ENCODE measurements at regions not wholly inside any gene's neighbourhood (a gene's known extent, or its start where the extent isn't known, plus 50 kb on each side); places are given as distances from the start of the nearest gene placed in this dataset.

- POLR2A ChIA-PET (ENCODE audit: low non-redundant PET) = no interaction called here
- DNase-seq (ENCODE audit: low spot score) = no peak
- no peak overlapping the region for H3K27ac ChIP-seq
- CTCF ChIA-PET = interaction anchor here (0.6 kb wide), 1 partner anchor 213 kb away, joined by 3 read pairs; no protein-coding TSS in a partner anchor
- no peak for TF ChIP-seq CTCF (conservative IDR thresholded peaks at IDR 0.05; ENCODE audit: low read depth)
These were observed 228.1 kb downstream of the PRL start for GRCh38 chr6:22068561-22069305.

DNA sequence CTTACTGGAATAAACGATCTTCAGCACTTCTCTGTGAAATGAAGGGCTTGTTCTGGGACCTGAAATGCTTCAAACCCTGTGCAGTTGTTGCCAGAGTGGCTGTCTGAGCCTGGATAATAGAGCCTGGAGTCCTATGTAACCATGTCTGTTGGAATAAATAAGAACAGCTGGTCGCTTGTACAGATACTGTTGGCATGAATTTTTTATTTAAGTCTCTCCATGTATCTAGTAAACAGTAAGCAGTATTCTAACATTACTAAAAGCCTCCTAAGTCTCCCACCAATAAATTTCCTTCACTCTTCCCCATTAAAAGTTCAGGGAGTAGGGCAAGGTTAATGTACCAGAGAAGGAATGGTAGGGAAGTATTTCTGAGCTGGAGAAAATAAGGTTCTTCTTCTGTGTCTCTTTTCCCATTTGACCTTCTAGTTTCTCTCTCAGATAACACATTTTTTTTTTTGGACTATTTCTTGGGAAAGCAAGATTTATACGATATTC lies 227.5 kb downstream of the PRL start:
- ChIA-PET POLR2A (ENCODE audit: low non-redundant PET) (no interaction called here), CTCF (no interaction called here)
- no peak for TF ChIP-seq CTCF (conservative IDR thresholded peaks at IDR 0.05; ENCODE audit: low read depth)
- no peak for DNase-seq (ENCODE audit: low spot score)
- H3K27ac ChIP-seq = no peak overlapping the region

DNA sequence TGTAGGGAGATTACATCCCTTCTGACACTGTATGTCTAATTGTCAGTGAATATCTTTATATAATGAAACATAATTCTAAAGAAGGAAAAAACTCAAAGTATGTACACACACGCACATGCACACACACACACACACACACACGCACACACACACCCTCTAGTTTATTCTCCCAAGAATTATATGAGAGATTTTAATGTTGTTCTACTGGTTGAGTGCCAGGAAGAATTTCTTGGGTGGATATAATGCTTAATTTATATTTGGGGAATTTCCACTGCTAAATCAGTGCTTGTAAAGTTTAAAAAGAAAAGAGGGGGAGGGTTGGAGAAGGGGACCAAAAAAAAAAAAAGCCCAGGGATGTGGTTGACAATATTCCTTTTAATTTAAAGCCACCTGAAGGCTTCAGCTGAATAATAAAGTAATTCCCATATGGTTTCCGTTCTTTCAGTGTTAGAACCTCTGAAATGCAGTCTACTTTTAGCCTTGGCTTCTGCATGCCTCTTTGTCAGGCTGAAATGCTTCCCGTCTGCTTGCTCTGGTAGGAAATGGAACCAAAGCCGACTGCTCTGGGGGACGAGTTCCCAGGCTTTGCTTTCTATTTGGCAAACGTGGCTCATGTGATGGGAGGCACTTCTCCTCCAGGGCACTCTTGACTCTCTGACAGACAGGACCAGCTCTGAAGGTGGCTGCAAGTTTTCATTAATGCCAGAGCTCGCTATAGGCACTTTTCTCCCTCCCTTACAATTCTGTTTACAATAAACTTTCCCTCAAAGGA lies 225.4 kb downstream of the PRL start:
- ChIA-PET POLR2A (ENCODE audit: low non-redundant PET) (interaction anchor here (0.6 kb wide), 1 partner anchor 75 kb away, joined by 4 read pairs; no protein-coding TSS in a partner anchor), CTCF (interaction anchor here (0.6 kb wide), 1 partner anchor 380 kb away, joined by 8 read pairs; no protein-coding TSS in a partner anchor)
- no peak for DNase-seq (ENCODE audit: low spot score)
- no peak for TF ChIP-seq CTCF (conservative IDR thresholded peaks at IDR 0.05; ENCODE audit: low read depth)
- no peak overlapping the region for H3K27ac ChIP-seq

GRCh38 chr6:22072949-22073348 lies 223.9 kb downstream of the PRL start:
- no peak for DNase-seq (ENCODE audit: low spot score)
- POLR2A ChIA-PET (ENCODE audit: low non-redundant PET) = no interaction called here
- CTCF ChIA-PET = no interaction called here
- no peak overlapping the region for H3K27ac ChIP-seq
- no peak for TF ChIP-seq CTCF (conservative IDR thresholded peaks at IDR 0.05; ENCODE audit: low read depth)

DNA sequence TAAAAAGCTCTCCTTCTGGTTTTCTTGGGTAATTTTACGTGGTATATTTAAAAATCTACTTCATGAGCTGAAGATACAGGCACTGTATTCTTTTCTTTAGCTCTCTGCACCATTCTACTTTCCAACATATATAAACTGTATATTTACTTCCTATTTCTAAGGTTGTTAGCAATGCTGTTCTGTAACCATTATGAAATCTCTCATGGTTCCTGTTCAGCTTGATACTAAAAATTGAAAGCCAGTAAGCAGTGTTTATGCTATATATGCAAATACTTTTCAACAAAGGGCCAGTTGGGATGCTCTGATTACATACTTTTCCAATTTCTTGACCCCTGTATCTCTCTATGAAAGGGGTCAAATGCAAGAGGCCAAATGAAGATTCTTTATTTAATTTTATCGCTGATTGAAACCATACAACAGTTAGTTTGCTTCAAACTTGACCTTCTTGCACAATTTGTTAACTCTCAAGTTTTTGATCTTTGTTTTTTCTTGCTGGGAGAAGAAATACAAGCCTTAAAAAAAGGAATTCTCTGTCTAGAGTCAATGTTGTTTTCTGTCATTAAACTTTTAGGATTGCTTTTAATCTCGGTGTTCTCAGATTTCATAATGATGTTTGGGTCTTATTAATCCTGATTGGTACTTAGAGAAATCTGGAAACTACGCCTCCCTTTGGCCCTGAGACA lies 223.2 kb downstream of the PRL start:
- no peak overlapping the region for H3K27ac ChIP-seq
- no peak for DNase-seq (ENCODE audit: low spot score)
- no peak for TF ChIP-seq CTCF (conservative IDR thresholded peaks at IDR 0.05; ENCODE audit: low read depth)
- ChIA-PET POLR2A (ENCODE audit: low non-redundant PET) (no interaction called here), CTCF (no interaction called here)

DNA sequence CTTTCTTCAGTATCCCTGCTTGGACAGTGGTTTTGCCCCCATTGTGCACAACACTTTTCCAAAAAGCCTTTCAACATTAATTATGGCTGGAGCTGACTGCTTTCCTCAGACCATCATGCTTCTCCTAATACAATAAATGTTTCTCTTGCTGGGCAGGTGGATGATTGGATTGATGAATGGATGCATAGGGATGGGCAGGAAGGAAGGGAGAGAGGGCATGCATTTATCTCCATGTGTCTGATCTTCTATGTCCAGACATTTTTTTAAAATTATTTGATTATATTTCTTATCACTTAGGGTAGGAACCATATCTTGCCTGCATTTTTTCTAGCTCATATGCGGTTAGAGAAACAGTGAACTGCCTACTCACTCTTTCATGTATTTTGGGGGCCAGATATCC lies 218.5 kb downstream of the PRL start:
- POLR2A ChIA-PET (ENCODE audit: low non-redundant PET) = no interaction called here
- no peak overlapping the region for H3K27ac ChIP-seq
- no peak for TF ChIP-seq CTCF (conservative IDR thresholded peaks at IDR 0.05; ENCODE audit: low read depth)
- CTCF ChIA-PET = interaction anchor here (0.5 to 0.8 kb wide), 2 partner anchors 128 to 426 kb away, joined by 3 to 5 read pairs; no protein-coding TSS in a partner anchor
- DNase-seq (ENCODE audit: low spot score) = no peak

All from RWPE1 (cell line).